Kidney epithelial cell (primary cell): ENCODE measurements at regions not wholly inside any gene's neighbourhood (a gene's known extent, or its start where the extent isn't known, plus 50 kb on each side); places are given as distances from the start of the nearest gene placed in this dataset.

ENCODE experiments used
- DNase-seq: peaks from one replicate; pipeline ENCODE4 v3.0.0-alpha.2; 2010; ENCODE audit warnings: low read depth
- H3K27me3 ChIP-seq: 2 replicates; pipeline ENCODE4 v1.6.0; 2011; ENCODE audit warnings: low read length; ENCODE audit not compliant: control insufficient read depth, insufficient read depth
- H3K36me3 ChIP-seq: 2 replicates; pipeline ENCODE4 v1.5.1; 2011; ENCODE audit warnings: low read length; ENCODE audit not compliant: control insufficient read depth, insufficient read depth
- H3K4me3 ChIP-seq: 2 replicates; pipeline ENCODE4 v1.5.1; 2011; ENCODE audit warnings: low read depth, mild to moderate bottlenecking, control low read depth, low read length
- TF ChIP-seq, protein P1 (sequence below): IDR thresholded peaks from 2 replicates; pipeline ENCODE4 v1.5.1; 2011; ENCODE audit warnings: mild to moderate bottlenecking, moderate library complexity, low read length, control low read depth, inconsistent platforms; ENCODE audit not compliant: insufficient read depth, poor library complexity, severe bottlenecking

DNA sequence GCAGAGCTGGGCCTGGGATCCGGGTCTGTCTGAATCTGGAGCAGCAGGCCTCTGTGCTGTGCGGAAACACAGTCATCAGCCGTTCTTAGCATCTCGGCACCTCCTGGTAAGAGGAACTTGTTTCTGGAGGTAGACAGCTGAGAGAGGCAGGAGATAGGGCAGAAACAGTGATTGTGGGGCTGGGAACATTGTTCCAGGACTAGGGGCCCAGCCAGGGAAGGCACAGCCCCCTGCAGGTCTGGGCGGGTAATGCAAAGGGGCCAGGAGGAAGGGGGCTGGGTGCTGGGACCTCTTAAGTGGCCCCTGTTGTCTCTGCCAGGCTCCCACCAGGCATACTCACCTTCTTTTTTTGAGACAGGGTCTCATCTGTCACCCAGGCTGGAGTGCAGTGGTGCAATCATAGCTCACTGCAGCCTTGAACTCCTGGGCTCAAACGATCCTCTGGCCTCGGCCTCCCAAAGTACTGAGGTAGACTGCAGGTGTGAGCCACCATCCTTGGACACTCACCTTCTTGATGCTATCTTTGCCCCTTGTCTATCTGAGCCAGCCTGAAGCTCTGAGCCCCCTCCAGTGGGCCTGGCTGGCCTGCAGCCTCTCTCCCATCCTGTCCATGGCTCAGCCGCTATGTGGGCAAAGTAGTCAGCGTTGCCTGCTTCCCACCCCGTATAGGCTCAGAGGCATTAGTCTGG, 134.3 kb upstream of the ZBTB40 start:
- TF ChIP-seq, protein P1, sequence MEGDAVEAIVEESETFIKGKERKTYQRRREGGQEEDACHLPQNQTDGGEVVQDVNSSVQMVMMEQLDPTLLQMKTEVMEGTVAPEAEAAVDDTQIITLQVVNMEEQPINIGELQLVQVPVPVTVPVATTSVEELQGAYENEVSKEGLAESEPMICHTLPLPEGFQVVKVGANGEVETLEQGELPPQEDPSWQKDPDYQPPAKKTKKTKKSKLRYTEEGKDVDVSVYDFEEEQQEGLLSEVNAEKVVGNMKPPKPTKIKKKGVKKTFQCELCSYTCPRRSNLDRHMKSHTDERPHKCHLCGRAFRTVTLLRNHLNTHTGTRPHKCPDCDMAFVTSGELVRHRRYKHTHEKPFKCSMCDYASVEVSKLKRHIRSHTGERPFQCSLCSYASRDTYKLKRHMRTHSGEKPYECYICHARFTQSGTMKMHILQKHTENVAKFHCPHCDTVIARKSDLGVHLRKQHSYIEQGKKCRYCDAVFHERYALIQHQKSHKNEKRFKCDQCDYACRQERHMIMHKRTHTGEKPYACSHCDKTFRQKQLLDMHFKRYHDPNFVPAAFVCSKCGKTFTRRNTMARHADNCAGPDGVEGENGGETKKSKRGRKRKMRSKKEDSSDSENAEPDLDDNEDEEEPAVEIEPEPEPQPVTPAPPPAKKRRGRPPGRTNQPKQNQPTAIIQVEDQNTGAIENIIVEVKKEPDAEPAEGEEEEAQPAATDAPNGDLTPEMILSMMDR = peak; percentile 66
- H3K27me3 ChIP-seq = peaks cover 28% of the 10 kb centered on the region
- no peak for DNase-seq

GRCh38 chr1:22317920-22318243, 133.8 kb upstream of the ZBTB40 start:
- Histone ChIP-seq H3K27me3 (peaks cover 28% of the 10 kb centered on the region), H3K4me3 (no peak overlapping the region), H3K36me3 (no peaks in the 10 kb centered on the region)
- TF ChIP-seq, protein P1 = no peak
- no peak for DNase-seq

More for the DNA sequence above, 134.3 kb upstream of the ZBTB40 start:
- H3K36me3 ChIP-seq = no peaks in the 10 kb centered on the region
- no peak overlapping the region for H3K4me3 ChIP-seq

GRCh38 chr1:22318279-22318981, 133.2 kb upstream of the ZBTB40 start:
- DNase-seq = no peak
- H3K27me3 ChIP-seq = peaks cover 28% of the 10 kb centered on the region
- H3K36me3 ChIP-seq = no peaks in the 10 kb centered on the region
- no peak overlapping the region for H3K4me3 ChIP-seq
- TF ChIP-seq, protein P1 = no peak

GRCh38 chr1:22319608-22320007, 132.0 kb upstream of the ZBTB40 start:
- DNase-seq = no peak
- H3K27me3 ChIP-seq = peaks cover 25% of the 10 kb centered on the region
- TF ChIP-seq, protein P1 = no peak
- H3K4me3 ChIP-seq = no peak overlapping the region
- no peaks in the 10 kb centered on the region for H3K36me3 ChIP-seq

- H3K36me3 ChIP-seq = no peaks in the 10 kb centered on the region
- H3K27me3 ChIP-seq = peaks cover 23% of the 10 kb centered on the region
- H3K4me3 ChIP-seq = no peak overlapping the region
- DNase-seq = no peak
- TF ChIP-seq, protein P1 = no peak
Observed at GRCh38 chr1:22320587-22321344, 130.9 kb upstream of the ZBTB40 start.
